Pulmonary artery endothelial cell (primary cell): ENCODE measurements at regions not wholly inside any gene's neighbourhood (a gene's known extent, or its start where the extent isn't known, plus 50 kb on each side); places are given as distances from the start of the nearest gene placed in this dataset.

ENCODE experiments used
- DNase-seq: peaks from one replicate; pipeline ENCODE4 v3.0.0-alpha.2; 2011; ENCODE audit warnings: low read depth, low spot score

- no peak for DNase-seq
Measured at GRCh38 chr5:143693651-143694252, 118.2 kb upstream of the HMHB1 start.

GRCh38 chr5:143692342-143692741 lies 119.6 kb upstream of the HMHB1 start:
- DNase-seq, result no peak

GRCh38 chr5:143691945-143692290 lies 120.0 kb upstream of the HMHB1 start:
- DNase-seq, result no peak

GRCh38 chr5:143691287-143691944 lies 120.5 kb upstream of the HMHB1 start:
- no peak for DNase-seq

- DNase-seq, result no peak
Measured at GRCh38 chr5:143687604-143688003, 124.4 kb upstream of the HMHB1 start.

- no peak for DNase-seq
Measured at GRCh38 chr5:143685246-143685815, 126.6 kb upstream of the HMHB1 start.

- DNase-seq, result no peak
Measured at GRCh38 chr5:143683459-143683858, 128.5 kb upstream of the HMHB1 start.

DNA sequence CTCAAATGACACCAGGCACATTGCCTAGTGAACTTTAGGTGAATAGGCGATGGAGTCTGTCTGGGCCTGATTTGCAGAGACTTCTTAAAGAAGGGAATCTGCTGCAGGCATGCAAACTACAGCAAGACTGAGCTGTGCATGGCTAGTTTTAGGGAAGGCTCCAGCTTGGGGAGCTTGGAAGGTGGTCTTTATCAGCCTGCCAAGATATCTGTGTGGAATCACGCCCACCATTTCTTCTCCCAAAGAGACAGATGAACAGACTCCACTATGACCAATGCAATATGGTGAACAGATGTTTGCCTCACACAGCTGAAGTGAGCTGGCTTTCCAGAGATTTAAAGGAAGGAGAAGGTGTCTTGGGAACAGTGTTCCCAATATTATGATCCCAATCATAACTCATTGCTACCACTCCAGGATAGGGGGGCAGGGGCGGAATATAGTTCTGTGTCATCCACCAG lies 129.0 kb upstream of the HMHB1 start:
- DNase-seq, result no peak

DNA sequence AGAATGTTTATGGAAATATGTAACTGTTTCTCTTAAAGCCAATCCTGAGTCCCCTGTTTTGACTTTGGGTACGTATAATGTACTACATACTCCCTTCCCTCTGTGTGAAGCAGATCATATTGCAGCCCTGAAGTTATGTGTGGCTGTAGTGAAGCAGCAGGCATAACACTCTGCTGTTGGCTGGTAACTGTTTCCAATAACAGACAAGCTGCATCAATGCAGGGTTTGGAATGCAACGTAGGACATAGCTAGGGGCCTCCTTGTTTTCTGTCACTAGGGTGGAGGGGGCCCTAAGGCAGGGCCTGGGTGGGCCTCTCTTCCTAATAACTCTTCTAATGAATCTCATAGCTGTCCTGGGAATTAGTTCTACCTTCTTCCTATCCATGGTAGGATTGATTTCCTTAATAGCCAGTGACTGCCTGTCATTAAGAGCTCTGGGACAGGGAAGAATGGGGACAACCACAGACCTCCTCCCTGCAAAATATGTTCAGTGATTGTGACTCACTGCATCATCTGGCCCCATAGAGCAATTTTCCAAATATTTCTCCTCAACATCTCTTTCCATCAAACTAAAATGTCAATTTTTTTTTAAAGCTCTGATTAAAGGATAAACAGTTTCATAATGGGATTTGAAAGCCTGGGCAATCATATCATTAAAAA lies 129.6 kb upstream of the HMHB1 start:
- no peak for DNase-seq

DNA sequence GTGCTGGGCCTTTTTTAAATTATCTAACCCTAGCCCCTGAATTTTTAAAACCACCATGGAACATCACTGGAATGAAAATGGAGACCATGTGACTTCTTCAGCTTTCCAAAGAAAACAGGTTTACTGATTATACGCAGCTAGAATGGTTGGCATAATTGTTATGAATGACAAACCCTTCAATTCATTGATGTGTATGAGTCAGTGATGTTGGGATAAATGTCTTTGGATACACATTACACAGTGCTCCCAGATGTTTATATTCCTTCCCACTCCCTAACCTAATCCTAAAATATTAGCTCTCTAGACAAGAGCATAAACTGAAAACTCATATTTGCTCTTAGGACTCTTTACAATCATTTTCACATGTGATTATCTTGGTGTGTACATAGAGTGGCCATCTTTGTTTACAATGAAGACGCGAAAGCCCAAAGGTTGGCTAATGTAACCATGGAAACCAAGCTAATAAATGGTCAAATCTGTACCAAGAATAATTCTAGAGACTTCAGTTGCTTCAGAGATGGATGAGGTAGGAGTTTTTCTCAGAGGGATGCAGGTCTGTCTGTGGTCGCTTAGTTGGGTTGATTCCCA lies 131.2 kb upstream of the HMHB1 start:
- DNase-seq, result no peak

DNA sequence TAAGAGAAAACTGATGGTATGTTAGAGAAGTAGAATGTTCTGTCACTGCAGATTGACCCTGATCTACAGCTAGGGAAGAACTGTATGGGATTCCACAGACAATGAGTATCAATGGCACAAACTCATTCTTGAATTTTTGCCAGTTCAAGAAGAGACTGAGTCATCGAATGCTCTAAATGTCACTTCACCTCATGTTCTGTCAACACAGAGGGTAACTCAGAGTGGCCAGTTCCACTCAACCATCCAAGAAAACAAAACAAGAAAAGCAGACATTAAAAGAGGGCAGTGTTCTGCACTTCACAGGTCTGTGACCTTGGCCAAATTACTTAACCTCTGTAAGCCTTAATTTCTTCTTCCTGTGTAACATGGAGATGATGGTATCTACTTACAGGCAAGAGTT lies 132.2 kb upstream of the HMHB1 start:
- no peak for DNase-seq

DNA sequence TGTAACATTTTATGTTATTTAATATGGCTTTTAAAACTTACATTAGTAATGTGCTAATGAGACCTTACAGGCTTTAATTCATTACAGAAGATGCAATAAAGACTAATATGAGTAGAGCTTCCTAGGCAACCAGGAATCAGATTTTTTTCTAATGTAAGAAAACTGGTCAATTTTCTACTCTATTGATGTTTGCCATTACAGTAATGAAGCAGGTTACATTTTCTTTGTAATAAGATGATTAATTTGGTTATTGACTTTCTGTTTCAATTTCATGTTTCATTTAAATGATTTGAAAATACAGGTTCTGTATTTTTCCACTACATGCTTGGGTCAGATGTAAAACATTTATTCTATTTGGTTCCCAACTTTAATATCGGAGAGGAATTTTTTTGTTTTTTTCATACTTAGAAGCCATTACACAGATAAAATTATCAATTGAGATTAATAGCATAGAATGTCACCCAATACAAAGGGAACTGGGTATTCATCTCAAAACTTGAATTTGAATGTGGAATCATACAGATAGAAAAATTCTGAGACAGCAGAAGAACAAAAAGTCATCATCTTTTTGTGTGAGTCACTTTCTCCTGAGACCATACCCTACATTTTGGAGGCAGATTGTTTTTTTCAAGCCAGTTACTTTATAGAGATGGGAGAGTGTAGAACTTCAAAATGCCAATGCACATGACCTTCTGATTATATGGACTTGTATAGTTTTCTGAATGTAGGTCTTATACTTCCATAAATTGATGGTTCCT lies 133.6 kb upstream of the HMHB1 start:
- DNase-seq, result no peak

GRCh38 chr5:143677403-143677802 lies 134.6 kb upstream of the HMHB1 start:
- no peak for DNase-seq

- DNase-seq, result no peak
Measured at GRCh38 chr5:143676802-143677201, 135.2 kb upstream of the HMHB1 start.

- DNase-seq, result no peak
Measured at GRCh38 chr5:143674469-143674786, 137.5 kb upstream of the HMHB1 start.

GRCh38 chr5:143673676-143674468 lies 138.1 kb upstream of the HMHB1 start:
- DNase-seq, result no peak

DNA sequence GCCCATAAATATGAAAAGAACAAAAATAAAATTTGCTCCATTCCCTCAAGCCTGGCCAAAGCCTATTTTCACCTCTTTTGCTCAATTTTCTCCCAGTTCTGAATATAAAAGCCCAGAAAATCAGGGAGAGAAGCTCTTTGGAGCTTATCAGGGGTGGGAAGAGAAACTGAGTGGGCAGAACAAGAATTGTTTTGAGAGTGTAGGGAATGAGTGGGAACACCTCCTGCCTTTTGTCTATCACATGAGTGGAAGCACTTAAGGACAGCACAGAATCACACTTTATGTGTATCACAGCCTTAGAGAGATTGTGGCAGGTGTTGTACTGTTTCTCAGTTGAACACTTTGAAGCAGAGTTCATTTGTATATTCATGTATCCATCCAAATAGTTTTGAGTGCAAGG lies 139.2 kb upstream of the HMHB1 start:
- DNase-seq, result no peak

GRCh38 chr5:143671674-143672569 lies 140.0 kb upstream of the HMHB1 start:
- DNase-seq, result no peak

DNA sequence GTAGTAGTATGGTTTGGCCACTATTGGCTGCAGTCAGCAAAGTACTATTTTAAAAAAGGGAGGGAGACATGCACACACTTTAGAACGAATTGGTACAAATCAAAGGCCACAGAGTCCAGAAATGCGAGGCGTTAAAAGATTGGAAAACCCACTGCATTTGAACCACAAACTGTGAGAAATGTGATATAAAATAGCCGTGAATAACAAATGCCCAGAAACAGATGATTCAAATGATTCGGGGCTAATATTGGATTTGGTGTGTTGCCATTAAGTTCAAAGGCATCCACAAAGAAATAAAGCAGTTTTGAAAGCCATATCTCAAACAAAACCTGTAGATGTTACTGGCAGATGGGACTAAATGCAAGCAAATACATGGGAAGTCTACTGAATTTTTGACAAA lies 140.9 kb upstream of the HMHB1 start:
- DNase-seq, result no peak

GRCh38 chr5:143665866-143666265 lies 146.1 kb upstream of the HMHB1 start:
- DNase-seq, result no peak
